H1 (cell line): ENCODE measurements at regions not wholly inside any gene's neighbourhood (a gene's known extent, or its start where the extent isn't known, plus 50 kb on each side); places are given as distances from the start of the nearest gene placed in this dataset.

ENCODE experiments used
- CTCF ChIA-PET: fragments of 300-600 bp; sonication (Branson Sonifier 250); formaldehyde crosslinking; loops from one replicate; lab custom pipeline; 2021; ENCODE audit not compliant: partially characterized antibody; lab: Charles Lee
- POLR2A ChIA-PET: fragments of 300-600 bp; sonication (Branson Sonifier 250); formaldehyde crosslinking; loops from one replicate; lab custom pipeline; 2021; ENCODE audit warnings: inconsistent platforms; ENCODE audit not compliant: partially characterized antibody; lab: Charles Lee
- DNase-seq, 2 experiments: peaks; one replicate each; pipeline versions ENCODE4 v3.0.0 to v3.0.0-alpha.2; 2010 to 2022; ENCODE audit warnings: low spot score in 2 of 2, low read depth in 1 of 2, mixed read lengths in 1 of 2
- FAIRE-seq: peaks from 2 replicates; lab custom pipeline; 2011; peaks lifted over from hg19 to GRCh38; lab: Jason Lieb, UNC
- H2AFZ ChIP-seq: 2 replicates; pipeline ENCODE4 v1.8.1; 2012; ENCODE audit warnings: low read length, inconsistent platforms
- H2AK5ac ChIP-seq: 2 replicates; pipeline ENCODE4 v1.6.1; 2013; ENCODE audit warnings: low read depth, low read length
- H2BK120ac ChIP-seq: replicated peaks from 2 replicates; pipeline ENCODE3; 2013; ENCODE audit warnings: low read depth, low read length, inconsistent platforms
- H2BK12ac ChIP-seq: 2 replicates; pipeline ENCODE4 v1.6.1; 2013; ENCODE audit warnings: low read depth, low read length
- H2BK15ac ChIP-seq: 2 replicates; pipeline ENCODE4 v1.6.1; 2013; ENCODE audit warnings: low read length
- H2BK20ac ChIP-seq: 2 replicates; pipeline ENCODE4 v1.6.1; 2013; ENCODE audit warnings: low read length
- H2BK5ac ChIP-seq: 2 replicates; pipeline ENCODE4 v1.6.1; 2013; ENCODE audit warnings: low read depth, low read length
- H3K14ac ChIP-seq: 2 replicates; pipeline ENCODE4 v1.6.1; 2013; ENCODE audit warnings: inconsistent platforms; ENCODE audit not compliant: insufficient read length
- H3K18ac ChIP-seq: 2 replicates; pipeline ENCODE4 v1.6.1; 2013; ENCODE audit warnings: low read length; ENCODE audit errors: extremely low read depth
- H3K23ac ChIP-seq: 2 replicates; pipeline ENCODE4 v1.6.1; 2013; ENCODE audit warnings: inconsistent platforms; ENCODE audit not compliant: insufficient read length
- H3K23me2 ChIP-seq: 2 replicates; pipeline ENCODE4 v1.6.1; 2013; ENCODE audit warnings: low read depth, low read length
- H3K27ac ChIP-seq: 2 replicates; pipeline ENCODE4 v1.6.1; 2011; ENCODE audit warnings: low read depth, low read length, inconsistent platforms
- H3K27me3 ChIP-seq, 4 experiments: replicated peaks in 1 of 4; 1 replicate in 1 of 4; 2 replicates in 3 of 4; pipeline versions ENCODE4 v1.6.1 to v1.8.1; 2011 to 2013; ENCODE audit warnings: low read length in 3 of 4, mild to moderate bottlenecking in 3 of 4, inconsistent platforms in 2 of 4, mixed read lengths in 2 of 4, moderate library complexity in 1 of 4; ENCODE audit not compliant: control insufficient read depth in 3 of 4, insufficient read depth in 3 of 4; ENCODE audit errors: extremely low read depth in 1 of 4
- H3K36me3 ChIP-seq, 4 experiments: 2 replicates each; pipeline versions ENCODE4 v1.6.1 to v1.8.1; 2011 to 2013; ENCODE audit warnings: mild to moderate bottlenecking in 4 of 4, low read length in 3 of 4, moderate library complexity in 2 of 4, control low read depth in 1 of 4, inconsistent platforms in 1 of 4; ENCODE audit not compliant: insufficient read depth in 4 of 4, control insufficient read depth in 2 of 4
- H3K4ac ChIP-seq: replicated peaks from 2 replicates; pipeline ENCODE3; 2013; ENCODE audit warnings: low read length, low read depth, mixed read lengths, inconsistent platforms; ENCODE audit not compliant: insufficient read length
- H3K4me1 ChIP-seq, 4 experiments: replicated peaks in 1 of 4; 1 replicate in 1 of 4; 2 replicates in 3 of 4; pipeline versions ENCODE4 v1.6.1 to v1.8.1; 2011 to 2013; ENCODE audit warnings: low read length in 3 of 4, inconsistent platforms in 2 of 4, mixed read lengths in 1 of 4; ENCODE audit not compliant: insufficient read depth in 4 of 4, control insufficient read depth in 3 of 4
- H3K4me2 ChIP-seq, 2 experiments: 2 replicates each; pipeline versions ENCODE4 v1.6.1 to v1.8.1; 2011 to 2013; ENCODE audit warnings: low read depth in 2 of 2, low read length in 2 of 2, control low read depth in 1 of 2, inconsistent platforms in 1 of 2, mild to moderate bottlenecking in 1 of 2; ENCODE audit not compliant: insufficient read depth in 1 of 2
- H3K4me3 ChIP-seq, 4 experiments: fragments of 200-600, 300-600 bp in 1 of 4; sonication (generic), shearing (Covaris generic), sonication (Bioruptor Twin) in 1 of 4; 2 replicates each; pipeline versions ENCODE4 v1.5.1 to v1.8.1; 2011 to 2016; ENCODE audit warnings: low read length in 4 of 4, low read depth in 3 of 4, control low read depth in 2 of 4, inconsistent platforms in 2 of 4, mild to moderate bottlenecking in 2 of 4, mixed read lengths in 1 of 4, moderate library complexity in 1 of 4; ENCODE audit not compliant: insufficient read depth in 2 of 4; ENCODE audit errors: extremely low read depth in 1 of 4
- H3K56ac ChIP-seq: replicated peaks from 2 replicates; pipeline ENCODE3; 2013; ENCODE audit warnings: low read depth, mild to moderate bottlenecking, mixed read lengths, low read length, inconsistent platforms; ENCODE audit not compliant: insufficient read length
- H3K79me1 ChIP-seq: 2 replicates; pipeline ENCODE4 v1.6.1; 2013; ENCODE audit warnings: low read depth, low read length, control low read depth
- H3K79me2 ChIP-seq, 2 experiments: 2 replicates each; pipeline versions ENCODE4 v1.6.1 to v1.8.1; 2012 to 2013; ENCODE audit warnings: low read length in 2 of 2, mild to moderate bottlenecking in 2 of 2, inconsistent platforms in 1 of 2; ENCODE audit not compliant: insufficient read depth in 2 of 2, control insufficient read depth in 1 of 2
- H3K9ac ChIP-seq, 4 experiments: replicated peaks in 1 of 4; 1 replicate in 1 of 4; 2 replicates in 3 of 4; pipeline versions ENCODE4 v1.6.1 to v1.8.1; 2011 to 2013; ENCODE audit warnings: low read depth in 3 of 4, low read length in 3 of 4, control low read depth in 2 of 4, mild to moderate bottlenecking in 2 of 4, moderate library complexity in 2 of 4, inconsistent platforms in 1 of 4; ENCODE audit errors: extremely low read depth in 1 of 4
- H3K9me3 ChIP-seq, 2 experiments: 2 replicates each; pipeline versions ENCODE4 v1.6.1 to v1.8.1; 2012 to 2013; ENCODE audit warnings: mild to moderate bottlenecking in 2 of 2, moderate library complexity in 2 of 2, control low read depth in 1 of 2, inconsistent platforms in 1 of 2, low read depth in 1 of 2, low read length in 1 of 2, mixed read lengths in 1 of 2; ENCODE audit not compliant: insufficient read depth in 2 of 2
- H4K20me1 ChIP-seq, 2 experiments: replicated peaks in 1 of 2; 2 replicates each; pipeline versions ENCODE3 to v1.8.1; 2011 to 2013; ENCODE audit warnings: inconsistent platforms in 2 of 2, low read length in 2 of 2, mild to moderate bottlenecking in 1 of 2; ENCODE audit not compliant: insufficient read depth in 2 of 2, control insufficient read depth in 1 of 2
- H4K5ac ChIP-seq: 2 replicates; pipeline ENCODE4 v1.6.1; 2013; ENCODE audit warnings: low read length, low read depth, mixed read lengths, inconsistent platforms; ENCODE audit not compliant: insufficient read length
- H4K8ac ChIP-seq: 2 replicates; pipeline ENCODE4 v1.8.0; 2013; ENCODE audit warnings: mild to moderate bottlenecking, moderate library complexity, low read length, inconsistent platforms; ENCODE audit not compliant: insufficient read depth; ENCODE audit errors: extremely low read depth
- H4K91ac ChIP-seq: replicated peaks from 2 replicates; pipeline ENCODE3; 2013; ENCODE audit warnings: low read length, mixed read lengths, inconsistent platforms; ENCODE audit not compliant: insufficient read length
- CBX5 ChIP-seq: fragments of 300-800, 300-1000 bp; sonication (generic); IDR thresholded peaks from 2 replicates; pipeline ENCODE4 v1.7.1; 2016; ENCODE audit warnings: antibody characterized with exemption, low read length, low read depth
- MAX ChIP-seq: IDR thresholded peaks from 2 replicates; pipeline ENCODE4 v1.6.1; 2012; ENCODE audit warnings: inconsistent platforms
- SP2 ChIP-seq: IDR thresholded peaks from 2 replicates; pipeline ENCODE4 v1.6.1; 2012; ENCODE audit warnings: mild to moderate bottlenecking, low read length, inconsistent platforms
- SP4 ChIP-seq: IDR thresholded peaks from 2 replicates; pipeline ENCODE4 v1.6.1; 2012; ENCODE audit warnings: low read length, inconsistent platforms
- WGBS, 2 experiments: shearing (Covaris generic) in 1 of 2; methylation state at CpG; one replicate each; pipeline versions ENCODE4 v1.1.6 to v1.1.7; 2013 to 2015; ENCODE audit warnings: low lambda C conversion rate in 2 of 2, mixed read lengths in 2 of 2, inconsistent platforms in 1 of 2, low coverage in 1 of 2, missing lambda C conversion rate in 1 of 2; ENCODE audit not compliant: insufficient replicate concordance in 2 of 2, insufficient coverage in 1 of 2, insufficient read length in 1 of 2; ENCODE audit errors: extremely low coverage in 1 of 2, missing lambda C conversion rate in 1 of 2; 5-methylcytosine and 5-hydroxymethylcytosine counted together

GRCh38 chrX:39678914-39679313, 418.8 kb downstream of the BCOR start:
- no peak overlapping the region for H2BK120ac ChIP-seq
- POLR2A ChIA-PET, result interaction anchor here (0.7 to 2.0 kb wide), 2 partner anchors 10 to 25 kb away, joined by 3 to 10 read pairs; no protein-coding TSS in a partner anchor
- H3K4me2 ChIP-seq, result no peak overlapping the region
- no peak overlapping the region for H2BK5ac ChIP-seq
- H3K23me2 ChIP-seq, result no peaks in the 10 kb centered on the region
- H3K4ac ChIP-seq, result no peak overlapping the region
- H3K79me2 ChIP-seq, result no peaks in the 10 kb centered on the region
- peaks cover 0 to 2% of the 10 kb centered on the region in 2 experiments; a peak in 1 of 4 replicates for H3K9me3 ChIP-seq
- no peak overlapping the region for H2BK12ac ChIP-seq
- no peak overlapping the region for H3K27ac ChIP-seq
- H3K23ac ChIP-seq, result no peak overlapping the region
- no peaks in the 10 kb centered on the region for H3K27me3 ChIP-seq
- peaks cover 0 to 6% (median 0%) of the 10 kb centered on the region in 4 experiments; a peak in 1 of 7 replicates for H3K4me1 ChIP-seq
- H3K56ac ChIP-seq, result no peak overlapping the region
- no CpG with 5 or more reads among the region's 4 CpGs for WGBS, 2 experiments
- H3K36me3 ChIP-seq, result no peaks in the 10 kb centered on the region
- H4K91ac ChIP-seq, result no peak overlapping the region
- no peak overlapping the region for H3K9ac ChIP-seq
- no peak overlapping the region for H3K4me3 ChIP-seq
- CTCF ChIA-PET, result interaction anchor here (1.2 kb wide), 1 partner anchor 8 kb away, joined by 7 read pairs; no protein-coding TSS in a partner anchor
- H2AK5ac ChIP-seq, result no peak overlapping the region
- no peak overlapping the region for H2BK15ac ChIP-seq
- DNase-seq, result no peak
- no peak overlapping the region for H3K14ac ChIP-seq
- FAIRE-seq, result no peak
- H3K18ac ChIP-seq, result no peak overlapping the region
- no peak overlapping the region for H4K8ac ChIP-seq
- no peak overlapping the region for H4K5ac ChIP-seq
- no peak overlapping the region for H2BK20ac ChIP-seq
- H3K79me1 ChIP-seq, result no peaks in the 10 kb centered on the region
- H2AFZ ChIP-seq, result no peak overlapping the region
- no peaks in the 10 kb centered on the region for H4K20me1 ChIP-seq
- TF ChIP-seq SP4 (no peak), SP2 (no peak), MAX (no peak), CBX5 (no peak)
